Cardiac fibroblast (primary cell): ENCODE measurements at regions not wholly inside any gene's neighbourhood (a gene's known extent, or its start where the extent isn't known, plus 50 kb on each side); places are given as distances from the start of the nearest gene placed in this dataset.

ENCODE experiments used
- DNase-seq, 2 donors: peaks; one replicate each; pipeline versions ENCODE4 v3.0.0 to v3.0.0-alpha.2; 2010; ENCODE audit warnings: low read depth in 2 of 2
- H3K4me3 ChIP-seq, 2 donors: replicated peaks in 1 of 2; 1 replicate in 1 of 2; 2 replicates in 1 of 2; pipeline ENCODE4 v1.5.1; 2011; ENCODE audit warnings: low read depth in 2 of 2, low read length in 2 of 2, mild to moderate bottlenecking in 2 of 2, moderate library complexity in 1 of 2
- TF ChIP-seq, protein P1 (sequence below): IDR thresholded peaks from one replicate; pipeline ENCODE4 v1.5.1; 2011; ENCODE audit warnings: low read depth, mild to moderate bottlenecking, low read length, inconsistent platforms

DNA sequence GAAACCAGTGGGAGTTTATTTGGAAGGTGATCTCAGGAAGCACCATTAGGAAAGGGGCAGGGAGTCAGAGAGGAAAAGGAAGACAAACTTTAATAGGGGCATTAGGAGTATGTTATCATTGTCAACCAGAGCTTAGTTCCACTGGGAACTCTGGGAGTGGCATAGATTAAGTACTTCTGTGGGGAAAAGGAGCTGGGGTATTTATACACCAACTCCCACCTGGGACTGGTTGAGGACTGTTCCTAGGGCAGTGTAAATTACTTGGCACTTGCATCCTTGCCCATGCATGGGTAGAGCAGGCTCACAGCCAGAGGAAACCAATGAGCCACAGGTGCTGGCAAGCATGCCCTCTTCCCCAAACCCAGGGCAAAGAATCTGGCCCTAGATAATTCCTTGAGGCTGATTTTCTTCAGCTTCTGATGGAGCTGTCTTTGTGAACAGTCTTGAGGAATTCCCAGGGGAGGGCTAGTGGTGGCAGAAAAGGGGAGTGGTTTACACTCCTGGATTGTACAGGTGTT is 541.2 kb downstream of the MIAT start:
- DNase-seq, result no peak
- TF ChIP-seq, protein P1, sequence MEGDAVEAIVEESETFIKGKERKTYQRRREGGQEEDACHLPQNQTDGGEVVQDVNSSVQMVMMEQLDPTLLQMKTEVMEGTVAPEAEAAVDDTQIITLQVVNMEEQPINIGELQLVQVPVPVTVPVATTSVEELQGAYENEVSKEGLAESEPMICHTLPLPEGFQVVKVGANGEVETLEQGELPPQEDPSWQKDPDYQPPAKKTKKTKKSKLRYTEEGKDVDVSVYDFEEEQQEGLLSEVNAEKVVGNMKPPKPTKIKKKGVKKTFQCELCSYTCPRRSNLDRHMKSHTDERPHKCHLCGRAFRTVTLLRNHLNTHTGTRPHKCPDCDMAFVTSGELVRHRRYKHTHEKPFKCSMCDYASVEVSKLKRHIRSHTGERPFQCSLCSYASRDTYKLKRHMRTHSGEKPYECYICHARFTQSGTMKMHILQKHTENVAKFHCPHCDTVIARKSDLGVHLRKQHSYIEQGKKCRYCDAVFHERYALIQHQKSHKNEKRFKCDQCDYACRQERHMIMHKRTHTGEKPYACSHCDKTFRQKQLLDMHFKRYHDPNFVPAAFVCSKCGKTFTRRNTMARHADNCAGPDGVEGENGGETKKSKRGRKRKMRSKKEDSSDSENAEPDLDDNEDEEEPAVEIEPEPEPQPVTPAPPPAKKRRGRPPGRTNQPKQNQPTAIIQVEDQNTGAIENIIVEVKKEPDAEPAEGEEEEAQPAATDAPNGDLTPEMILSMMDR, result no peak
- no peak overlapping the region for H3K4me3 ChIP-seq

DNA sequence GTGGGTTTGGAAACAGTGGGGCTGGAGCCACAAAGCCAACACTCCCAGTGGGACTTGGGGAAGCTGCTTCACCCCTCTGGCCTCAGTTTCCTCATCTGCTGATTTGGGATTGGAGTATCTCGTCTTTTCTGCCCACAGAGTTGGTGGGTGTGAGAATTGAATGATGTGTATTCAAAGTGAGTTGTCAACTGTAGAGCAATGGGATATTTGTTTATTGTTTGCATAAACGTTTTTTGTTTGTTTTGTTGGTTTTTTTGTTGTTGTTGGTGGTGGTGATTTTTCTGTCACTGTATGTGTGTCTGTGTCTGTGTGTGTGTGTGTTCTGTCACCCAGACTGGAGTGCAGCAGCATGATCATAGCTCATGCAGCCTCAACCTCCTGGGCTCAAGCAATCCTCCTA is 542.0 kb downstream of the MIAT start:
- no peak overlapping the region for H3K4me3 ChIP-seq
- no peak for DNase-seq
- TF ChIP-seq, protein P1, result no peak

DNA sequence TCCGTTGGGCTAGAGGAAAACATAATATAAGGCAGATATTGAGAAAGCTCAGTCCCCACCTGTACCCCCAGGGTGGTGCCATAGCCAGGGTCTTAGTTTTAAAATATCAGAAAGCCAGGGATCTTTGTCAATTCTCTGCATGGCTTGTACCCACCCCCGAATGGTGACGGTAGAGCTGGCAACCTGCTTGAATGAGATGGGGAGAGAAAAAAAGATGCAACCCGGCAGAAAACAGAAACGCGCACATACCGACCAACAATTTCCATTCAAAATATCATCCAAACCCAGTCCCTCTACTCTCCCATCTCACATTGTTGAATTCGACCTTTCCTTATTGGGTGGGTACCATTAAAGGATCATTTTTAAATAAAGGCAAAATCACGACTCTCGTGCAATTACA is 543.9 kb downstream of the MIAT start:
- no peak overlapping the region for H3K4me3 ChIP-seq
- no peak for DNase-seq
- TF ChIP-seq, protein P1, result no peak

DNA sequence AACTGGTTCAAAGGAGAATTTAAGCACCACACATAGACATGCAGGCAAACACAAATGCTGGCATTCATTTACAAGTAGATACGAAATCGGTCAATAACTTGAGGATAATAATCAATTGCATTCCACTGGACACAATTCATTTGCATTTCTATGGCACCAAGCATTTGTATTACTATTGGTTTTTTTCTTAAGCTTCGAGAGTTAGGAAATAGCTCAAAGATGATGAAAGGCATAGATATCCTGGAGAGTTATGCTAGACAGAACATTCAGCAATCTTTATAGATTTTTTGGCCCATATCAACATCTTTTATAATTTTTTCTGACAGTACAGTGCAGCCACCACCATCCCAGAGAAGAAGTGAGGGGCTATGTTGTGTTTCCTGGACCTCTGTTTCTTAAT is 544.4 kb downstream of the MIAT start:
- TF ChIP-seq, protein P1, result no peak
- DNase-seq, result no peak
- H3K4me3 ChIP-seq, result no peak overlapping the region

DNA sequence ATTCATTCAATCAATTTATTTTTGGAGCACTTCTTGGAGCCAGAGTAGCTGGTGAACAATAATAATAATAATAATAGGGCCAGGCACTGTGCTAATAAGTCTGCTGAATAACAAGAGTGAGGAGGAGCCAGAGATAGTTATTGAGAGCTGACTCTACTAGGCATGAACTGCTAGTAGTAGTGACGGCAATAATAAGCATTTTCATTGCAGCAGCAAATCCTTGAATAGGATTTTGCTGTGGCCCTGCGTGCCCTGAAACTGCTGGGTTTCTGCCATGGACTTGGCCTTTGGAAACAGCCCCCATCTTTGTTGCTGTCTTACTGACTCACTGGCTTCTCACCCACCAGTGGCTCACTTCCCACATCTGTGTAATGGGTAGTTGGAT is 545.9 kb downstream of the MIAT start:
- DNase-seq, result no peak
- no peak overlapping the region for H3K4me3 ChIP-seq
- TF ChIP-seq, protein P1, result no peak

DNA sequence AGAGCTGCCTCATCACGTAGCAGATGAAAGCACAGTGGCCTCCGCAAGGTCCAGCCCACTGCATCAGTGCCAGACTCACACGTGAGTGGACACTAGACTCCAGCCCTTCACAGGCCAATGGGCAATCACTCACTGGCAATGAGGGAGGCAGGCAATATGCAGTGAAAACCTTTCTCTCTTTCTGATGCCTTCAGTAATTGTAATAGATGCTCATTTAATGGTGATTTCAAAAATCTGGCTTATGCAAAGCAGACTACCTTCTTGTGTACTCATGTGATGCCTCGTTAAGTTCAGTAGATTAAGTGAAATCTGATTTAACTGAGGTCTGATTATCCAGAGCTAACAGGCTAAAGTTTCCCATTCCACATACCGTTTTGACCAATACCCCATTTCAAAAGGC is 546.9 kb downstream of the MIAT start:
- TF ChIP-seq, protein P1, result no peak
- no peak for DNase-seq
- H3K4me3 ChIP-seq, result no peak overlapping the region

DNA sequence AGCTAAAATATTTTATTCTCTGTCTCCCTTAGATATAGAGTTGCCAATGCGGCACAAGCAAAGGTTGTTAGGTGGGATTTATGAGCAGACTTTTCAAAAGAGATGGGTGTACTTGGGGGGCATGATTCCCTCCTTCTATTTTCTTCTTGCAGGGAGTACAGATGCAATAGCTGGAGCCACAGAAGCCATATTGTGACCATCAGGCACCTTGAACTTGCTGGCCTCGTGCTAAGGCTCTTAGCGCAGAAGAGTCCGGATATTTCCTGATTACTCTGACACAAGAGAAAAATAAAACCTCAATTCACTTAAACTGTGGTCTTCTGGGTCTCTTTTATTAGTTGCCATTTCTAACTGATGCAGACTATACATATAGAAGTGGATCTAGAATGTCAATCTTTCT is 547.4 kb downstream of the MIAT start:
- TF ChIP-seq, protein P1, result no peak
- no peak for DNase-seq
- no peak overlapping the region for H3K4me3 ChIP-seq
